Left ventricle myocardium superior (tissue), 1 donor: ENCODE measurements at regions not wholly inside any gene's neighbourhood (a gene's known extent, or its start where the extent isn't known, plus 50 kb on each side); places are given as distances from the start of the nearest gene placed in this dataset.
"Not testable (repeated sequence)": the region's sequence is repeated elsewhere in the genome, so short reads cannot be mapped to it uniquely, and the experiment has no call there.

Experiments used
- ATAC-seq: fragments of 200-7000 bp; cut with Tn5 transposase; one replicate; pipeline ENCODE4 v1.9.1; 2020; ENCODE audit warnings: mild to moderate bottlenecking, moderate library complexity
- DNase-seq: peaks from one replicate; pipeline ENCODE4 v3.0.0-alpha.2; 2020
- intact Hi-C: fragments of 100-400 bp; cut with micrococcal nuclease; formaldehyde crosslinking; loops from one replicate; pipeline ENCODE4 v1.11.0; 2022
- donor health status: DM: no; HTN: yes; CAD: no; lungs with severe emphysema.

DNA sequence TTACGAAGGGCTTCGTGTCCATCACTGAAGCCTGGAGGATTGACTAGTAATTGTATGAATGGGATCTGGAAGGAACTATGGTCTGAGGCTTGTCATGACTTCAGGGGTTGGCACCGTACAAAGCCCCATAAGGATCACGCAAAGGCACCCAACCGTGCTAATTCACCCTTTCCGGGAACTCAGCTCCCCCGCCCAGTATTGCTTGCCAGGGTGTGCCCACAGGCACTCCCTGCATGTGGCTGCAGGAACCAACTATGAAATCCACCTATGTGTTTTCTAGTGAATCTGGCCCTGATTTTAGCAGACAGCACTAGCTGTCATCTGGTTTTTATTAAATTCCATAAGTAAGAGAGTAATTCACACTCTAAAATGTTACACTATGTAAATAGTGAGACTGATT, 139.2 kb downstream of the TM2D1 start:
- intact Hi-C loops: loop anchor here (10.0 kb wide), 1 partner anchor 531 kb away; no protein-coding TSS in a partner anchor
- no peak for DNase-seq
- ATAC-seq: no peak

DNA sequence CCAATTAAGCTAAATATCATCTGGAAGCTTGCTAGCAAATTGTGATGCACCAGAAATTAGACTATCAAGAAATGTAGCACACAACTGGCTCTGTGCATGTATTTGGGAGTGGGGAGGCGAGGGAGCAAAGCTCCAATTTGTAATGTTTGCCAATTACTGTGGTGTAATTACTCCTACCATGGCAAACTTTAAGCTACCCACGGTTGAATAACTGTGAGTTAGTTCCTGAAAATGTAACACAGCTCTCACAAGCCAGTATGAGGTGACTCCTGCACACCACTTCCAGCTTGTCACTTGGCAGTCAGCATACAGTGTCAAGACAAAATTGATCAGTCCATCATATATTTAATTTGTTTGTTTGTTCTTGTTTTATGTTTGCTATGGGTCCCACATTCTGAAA, 141.2 kb downstream of the TM2D1 start:
- intact Hi-C loops: loop anchor here (10.0 kb wide), 1 partner anchor 529 kb away; no protein-coding TSS in a partner anchor
- DNase-seq: no peak
- no peak for ATAC-seq

DNA sequence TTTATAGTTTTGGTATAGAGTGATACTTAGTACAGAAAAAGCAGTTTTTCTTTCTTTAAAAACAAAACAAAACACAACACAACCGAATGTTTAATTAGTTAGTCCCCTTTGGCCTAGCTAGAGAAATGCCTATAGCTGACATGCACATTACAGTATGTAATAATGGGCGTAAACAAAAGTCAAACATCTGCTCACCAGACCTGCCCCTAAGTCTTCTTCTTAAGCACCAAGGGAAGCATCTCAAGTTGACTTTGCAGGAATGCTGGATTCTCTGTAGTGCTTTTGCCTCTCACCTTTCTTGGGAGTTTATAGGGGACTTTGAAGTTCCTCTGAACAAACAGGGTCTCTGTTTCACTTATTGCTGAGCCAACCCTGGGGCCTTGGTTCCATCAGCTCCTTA, 143.7 kb downstream of the TM2D1 start:
- intact Hi-C loops: loop anchor here (10.0 kb wide), 1 partner anchor 526 kb away; no protein-coding TSS in a partner anchor
- DNase-seq: no peak

DNA sequence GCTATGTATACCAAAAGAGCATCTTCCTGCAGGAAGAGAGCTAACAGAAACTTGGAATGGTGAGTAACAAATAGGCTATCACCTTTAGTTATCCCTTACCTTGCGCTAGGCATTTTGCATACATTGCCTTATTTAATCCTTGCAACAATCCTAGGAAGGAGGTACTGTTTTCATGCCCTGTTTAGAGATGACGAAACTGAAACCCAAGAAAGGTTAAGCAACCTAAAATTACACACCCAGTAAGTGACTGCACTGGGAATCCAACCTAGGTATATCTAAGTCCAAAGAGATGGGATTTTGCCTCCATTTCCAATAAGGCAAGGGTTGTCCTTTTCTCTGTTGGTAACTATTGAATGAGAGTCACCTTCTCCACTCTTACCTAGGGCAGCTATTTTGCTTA, 144.5 kb downstream of the TM2D1 start:
- no peak for ATAC-seq
- intact Hi-C loops: loop anchor here (10.0 kb wide), 1 partner anchor 526 kb away; no protein-coding TSS in a partner anchor
- no peak for DNase-seq

More for the DNA sequence above, 143.7 kb downstream of the TM2D1 start:
- ATAC-seq: no peak

DNA sequence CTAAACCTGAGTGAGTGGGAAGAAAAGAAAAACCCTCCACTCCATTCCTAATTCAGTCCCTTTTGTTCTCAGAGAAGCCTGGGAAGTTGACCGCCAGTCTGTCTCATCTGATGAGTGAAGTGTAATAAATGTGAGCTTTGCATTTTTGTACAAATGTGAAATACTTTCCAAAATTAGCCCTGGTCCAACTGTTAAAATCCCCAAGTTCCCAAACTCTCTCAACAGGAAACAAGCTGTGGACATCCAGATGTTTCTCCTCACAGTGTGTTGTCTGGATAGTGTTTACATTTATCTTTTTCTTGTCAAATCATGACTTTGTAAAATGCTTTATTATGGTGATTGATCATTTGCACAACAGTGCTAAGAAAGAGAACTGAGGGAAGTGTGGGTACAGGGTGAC, 145.1 kb downstream of the TM2D1 start:
- intact Hi-C loops: loop anchor here (10.0 kb wide), 1 partner anchor 525 kb away; no protein-coding TSS in a partner anchor
- ATAC-seq (peak; percentile 60), DNase-seq (no peak)

DNA sequence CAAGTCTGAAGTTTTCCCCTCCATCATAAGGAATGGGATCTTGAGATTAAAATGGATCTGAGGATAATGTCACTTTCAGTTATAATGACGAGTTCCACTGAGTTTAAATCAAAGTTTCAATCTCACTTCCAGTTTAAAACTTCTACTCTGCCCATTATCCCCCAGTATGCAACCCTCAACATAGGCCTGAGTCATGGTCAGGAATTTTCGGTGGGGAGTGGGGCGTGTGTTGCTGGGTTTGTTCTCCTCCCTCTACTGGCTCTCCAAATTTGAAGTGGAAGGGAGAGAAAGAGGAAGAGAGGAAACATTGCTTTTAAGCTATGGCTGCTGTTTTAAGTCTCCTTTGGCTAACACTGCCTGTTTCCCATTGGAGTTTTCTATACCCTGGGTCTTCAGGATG, 152.9 kb downstream of the TM2D1 start:
- intact Hi-C loops: no loop called here
- DNase-seq (no peak), ATAC-seq (no peak)

DNA sequence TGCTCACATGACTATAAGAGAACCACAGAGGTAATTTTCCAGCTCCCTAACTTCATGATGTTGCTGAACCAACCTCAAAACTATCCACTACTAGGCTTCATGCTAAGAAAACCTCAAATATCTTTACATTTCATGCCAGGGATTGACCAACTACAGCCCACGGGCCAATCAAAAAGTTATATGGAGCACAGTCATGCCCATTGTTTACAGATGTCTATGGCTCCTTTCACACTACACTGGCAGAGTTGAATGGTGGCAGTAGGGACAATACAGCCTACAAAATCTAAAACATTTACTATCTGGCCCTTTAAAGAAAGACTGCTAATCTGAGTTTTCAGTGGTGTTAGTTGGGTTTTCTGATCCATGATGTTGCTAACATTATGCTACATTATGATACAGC, 154.8 kb downstream of the TM2D1 start:
- ATAC-seq (no peak), DNase-seq (no peak)
- intact Hi-C loops: no loop called here

DNA sequence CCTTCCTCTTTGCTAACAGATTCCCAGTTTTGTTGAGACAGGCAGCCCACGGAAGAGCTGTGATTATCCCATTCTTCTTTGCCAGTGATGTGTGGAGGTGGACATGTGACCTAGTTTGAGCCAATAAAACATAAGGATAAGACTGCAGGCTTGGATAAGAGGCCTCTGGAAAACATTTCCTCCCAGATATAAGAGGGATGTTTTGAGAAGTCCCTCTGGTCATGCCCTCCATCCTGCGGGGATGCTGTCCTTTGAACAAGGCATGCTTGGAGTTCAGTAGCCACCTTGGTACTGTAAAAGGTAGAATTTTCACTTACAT, 155.7 kb downstream of the TM2D1 start:
- ATAC-seq (no peak), DNase-seq (no peak)
- intact Hi-C loops: no loop called here

DNA sequence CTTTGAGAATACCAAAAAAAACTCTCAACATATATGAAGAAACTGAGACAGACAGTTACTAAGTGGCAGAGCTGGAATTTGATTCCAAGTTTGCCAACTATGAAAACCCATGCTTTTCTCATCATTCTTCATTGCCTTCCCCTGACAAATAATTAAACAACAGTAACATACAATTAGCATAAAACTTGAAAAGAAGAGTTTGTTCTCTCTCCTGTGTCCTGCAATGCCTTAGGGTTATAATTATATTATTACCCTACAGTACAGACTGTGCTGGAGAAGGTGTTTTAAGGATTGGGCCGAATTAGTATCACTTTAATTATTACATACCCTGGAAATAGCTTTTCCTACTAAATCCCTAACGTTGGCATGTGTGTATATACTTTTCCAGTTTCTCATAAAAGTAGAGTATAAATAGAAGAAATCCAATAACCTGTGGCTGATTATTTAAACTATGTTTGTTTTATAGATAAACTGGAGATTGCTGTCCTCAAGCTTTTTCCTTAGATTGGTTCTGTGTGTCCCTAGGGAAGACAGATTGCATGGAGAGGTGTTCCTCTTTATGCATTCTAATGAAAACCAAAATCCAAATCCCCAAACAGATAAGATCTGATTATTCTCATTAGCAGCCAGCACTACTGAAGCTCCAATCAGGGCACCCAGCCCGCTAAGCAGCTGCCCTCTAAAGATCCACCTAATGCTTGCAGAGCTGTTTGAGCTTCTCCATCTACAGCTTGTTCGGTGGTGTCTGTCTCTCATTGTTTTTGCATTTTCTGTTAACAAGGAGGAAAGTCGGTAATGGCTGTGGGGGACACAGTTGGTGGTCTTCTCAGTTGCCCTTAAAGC, 156.3 kb downstream of the TM2D1 start:
- intact Hi-C loops: no loop called here
- DNase-seq (no peak), ATAC-seq (no peak)

DNA sequence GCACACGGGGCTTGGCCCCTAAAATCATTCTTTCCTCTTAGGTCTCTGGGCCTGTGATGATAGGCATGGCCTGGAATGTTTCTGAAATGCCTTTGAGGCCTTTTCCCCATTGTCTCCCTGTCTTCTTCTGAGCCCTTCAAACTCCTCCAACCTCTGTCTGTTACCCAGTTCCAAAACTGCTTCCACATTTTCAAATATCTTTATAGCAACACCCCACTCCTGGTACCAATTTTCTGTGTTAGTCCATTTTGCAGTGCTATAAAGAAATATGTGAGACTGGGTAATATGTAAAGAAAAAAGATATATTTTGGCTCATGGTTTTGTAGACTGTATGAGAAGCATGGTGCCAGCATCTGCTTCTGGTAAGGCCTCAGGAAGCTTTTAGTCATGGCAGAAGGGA, 158.8 kb downstream of the TM2D1 start:
- DNase-seq: no peak
- intact Hi-C loops: no loop called here
- ATAC-seq: no peak

DNA sequence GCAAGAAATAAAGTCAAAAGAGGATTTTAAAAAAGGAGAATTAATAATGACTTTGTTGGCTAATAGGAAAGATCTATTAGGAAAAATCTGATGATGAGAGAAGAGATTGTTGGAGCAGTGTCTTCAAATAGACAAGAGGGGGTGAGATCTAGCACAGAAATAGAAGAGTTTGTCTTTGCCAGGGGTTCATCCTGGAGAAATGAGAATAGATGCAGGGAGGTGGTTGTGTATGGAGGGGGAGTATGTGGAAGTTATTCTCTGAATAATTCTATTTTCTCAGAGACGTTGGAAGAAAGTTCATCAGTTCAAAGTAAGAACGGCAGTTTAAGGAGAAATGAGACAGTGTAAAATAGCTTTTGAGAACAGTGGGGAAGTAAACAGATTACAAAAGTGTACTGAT, 161.3 kb downstream of the TM2D1 start:
- DNase-seq: no peak
- intact Hi-C loops: no loop called here
- ATAC-seq: no peak

DNA sequence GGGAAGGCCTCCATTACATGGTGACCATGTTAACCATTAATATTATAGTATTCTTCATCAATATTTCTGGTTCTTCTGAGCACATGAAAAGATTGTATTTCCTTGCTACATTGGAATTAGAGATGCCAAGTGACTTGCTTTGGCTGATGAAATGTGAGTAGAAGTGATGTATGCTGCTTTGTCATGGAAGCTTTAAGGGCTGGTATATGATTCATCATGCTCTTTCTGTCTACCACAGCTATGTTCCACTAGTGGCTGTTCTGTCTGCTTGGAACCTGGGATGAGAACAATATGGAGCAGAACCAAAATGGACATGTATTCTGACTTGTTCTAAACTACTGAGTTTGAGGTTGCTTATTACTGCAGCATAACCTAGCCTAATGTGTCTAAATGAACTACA, 163.3 kb downstream of the TM2D1 start:
- intact Hi-C loops: no loop called here
- ATAC-seq: no peak

DNA sequence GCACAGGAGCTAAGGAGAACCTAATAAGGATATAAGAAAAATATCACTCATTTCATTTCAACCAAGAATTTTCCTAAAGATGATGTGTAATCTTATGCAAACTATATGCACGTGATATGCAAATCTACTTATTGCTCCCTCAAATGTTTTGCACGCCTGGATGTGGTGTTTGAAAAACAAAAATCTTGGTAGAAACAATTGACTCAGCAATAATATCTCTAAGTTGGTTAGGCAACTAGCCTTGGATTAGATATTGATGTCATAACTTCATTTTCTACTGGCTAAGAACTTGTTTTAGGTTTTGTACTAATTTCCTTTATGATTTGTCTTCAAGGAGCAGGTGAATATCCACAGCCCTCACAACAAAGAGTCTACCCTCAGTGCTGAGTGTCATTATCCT, 164.6 kb downstream of the TM2D1 start:
- intact Hi-C loops: no loop called here
- DNase-seq (no peak), ATAC-seq (no peak)

More for the DNA sequence above, 163.3 kb downstream of the TM2D1 start:
- no peak for DNase-seq

DNA sequence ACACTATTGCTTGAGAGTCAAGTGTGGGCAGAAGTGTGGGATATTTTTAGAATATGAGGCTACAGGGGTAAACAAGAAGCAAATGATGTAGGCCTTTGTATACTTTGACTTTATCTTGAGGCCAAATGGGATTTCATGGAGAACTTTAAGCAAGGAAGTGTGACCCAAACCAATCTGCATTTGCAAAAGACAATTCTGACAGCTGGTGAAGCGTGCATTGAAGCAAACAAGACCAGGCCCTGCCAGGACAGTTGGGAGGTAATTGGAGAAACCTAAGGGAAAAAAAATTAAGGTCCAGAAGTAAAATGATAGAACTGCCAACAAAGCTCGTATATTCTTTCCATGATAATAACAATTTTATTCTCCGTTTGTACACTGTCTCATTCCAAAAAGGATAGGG, 168.3 kb downstream of the TM2D1 start:
- intact Hi-C loops: no loop called here
- DNase-seq (no peak), ATAC-seq (peak; percentile 50)

DNA sequence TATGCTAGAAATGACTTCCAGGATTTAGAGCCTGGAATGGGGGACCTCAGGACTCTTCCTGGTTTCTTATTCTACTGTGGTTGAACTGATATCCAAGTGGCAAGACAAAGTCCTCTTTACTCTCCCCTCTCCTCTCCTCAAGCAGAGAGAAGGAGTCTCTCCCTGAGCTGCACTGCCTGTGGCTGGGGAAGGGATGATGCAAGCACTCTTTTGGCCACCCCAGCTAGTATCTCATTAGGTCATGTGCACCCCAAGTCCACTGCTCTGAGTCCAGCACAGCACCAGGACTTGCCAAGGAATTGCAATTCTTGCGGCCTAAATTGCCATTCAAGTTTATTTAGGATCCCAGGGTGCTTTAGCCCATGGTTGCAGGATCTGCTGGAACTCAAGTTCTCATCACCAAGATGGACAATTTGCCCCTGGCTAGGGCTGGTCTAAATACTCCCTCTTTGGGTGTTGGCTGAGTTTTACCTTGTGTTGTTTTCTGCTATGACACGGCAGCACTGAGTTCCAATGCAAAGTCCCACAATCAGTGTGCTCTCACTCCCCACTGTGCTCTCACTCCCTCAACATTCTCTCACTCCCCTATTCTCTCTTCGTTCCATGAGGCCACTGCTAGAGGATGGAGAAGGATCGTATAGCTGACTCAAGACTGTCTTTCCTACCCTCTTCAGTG, 172.2 kb downstream of the TM2D1 start:
- no peak for DNase-seq
- intact Hi-C loops: no loop called here
- no peak for ATAC-seq

DNA sequence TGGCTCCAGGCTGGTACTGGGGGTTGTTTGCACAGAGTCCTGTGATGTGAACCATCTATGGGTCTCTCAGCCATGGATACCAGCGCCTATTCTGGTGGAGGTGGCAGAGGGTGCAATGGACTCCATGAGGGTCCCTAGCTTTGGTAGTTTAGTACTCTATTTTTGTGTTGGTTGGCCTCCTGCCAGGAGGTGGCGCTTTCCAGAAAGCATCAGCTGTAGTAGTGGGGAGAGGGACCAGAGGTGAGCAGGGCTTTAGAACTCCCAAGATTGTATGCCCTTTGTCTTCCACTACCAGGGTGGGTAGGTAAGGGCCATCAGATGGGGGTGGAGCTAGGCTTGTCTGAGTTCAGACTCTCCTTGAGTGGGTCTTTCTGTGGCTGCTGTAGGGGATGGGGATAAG, 177.6 kb downstream of the TM2D1 start:
- ATAC-seq, intact Hi-C loops: not testable (repeated sequence)
- DNase-seq: peak; percentile 28

DNA sequence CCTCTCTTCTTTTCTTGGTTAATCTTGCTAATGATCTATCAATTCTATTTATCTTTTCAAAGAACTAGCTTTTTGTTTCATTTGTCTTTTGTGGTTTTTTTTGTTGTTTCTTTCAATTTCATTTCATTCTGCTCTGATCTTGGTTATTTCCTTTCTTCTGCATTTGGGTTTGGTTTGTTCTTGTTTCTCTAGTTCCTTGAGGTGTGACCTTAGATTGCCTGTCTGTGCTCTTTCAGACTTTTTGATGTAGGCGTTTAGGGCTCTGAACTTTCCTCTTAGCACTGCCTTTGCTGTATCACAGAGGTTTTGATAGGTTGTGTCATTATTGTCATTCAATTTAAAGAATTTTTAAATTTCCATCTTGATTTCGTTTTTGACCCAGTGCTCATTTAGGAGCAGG, 180.1 kb downstream of the TM2D1 start:
- intact Hi-C loops, ATAC-seq, DNase-seq: not testable (repeated sequence)

DNA sequence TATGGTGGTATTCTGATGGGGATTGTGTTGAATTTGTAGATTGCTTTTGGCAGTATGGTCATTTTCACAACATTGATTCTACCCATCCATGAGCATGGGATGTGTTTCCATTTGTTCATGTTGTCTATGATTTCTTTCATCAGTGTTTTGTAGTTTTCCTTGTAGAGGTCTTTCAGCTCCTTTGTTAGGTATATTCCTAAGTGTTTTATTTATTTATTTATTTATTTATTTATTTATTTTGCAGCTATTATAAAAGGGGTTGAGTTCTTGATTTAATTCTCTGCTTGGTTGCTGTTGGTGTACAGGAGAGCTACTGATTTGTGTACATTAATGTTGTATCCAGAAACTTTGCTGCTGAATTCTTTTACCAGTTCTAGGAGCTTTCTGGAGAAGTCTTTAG, 181.4 kb downstream of the TM2D1 start:
- ATAC-seq, intact Hi-C loops, DNase-seq: not testable (repeated sequence)

DNA sequence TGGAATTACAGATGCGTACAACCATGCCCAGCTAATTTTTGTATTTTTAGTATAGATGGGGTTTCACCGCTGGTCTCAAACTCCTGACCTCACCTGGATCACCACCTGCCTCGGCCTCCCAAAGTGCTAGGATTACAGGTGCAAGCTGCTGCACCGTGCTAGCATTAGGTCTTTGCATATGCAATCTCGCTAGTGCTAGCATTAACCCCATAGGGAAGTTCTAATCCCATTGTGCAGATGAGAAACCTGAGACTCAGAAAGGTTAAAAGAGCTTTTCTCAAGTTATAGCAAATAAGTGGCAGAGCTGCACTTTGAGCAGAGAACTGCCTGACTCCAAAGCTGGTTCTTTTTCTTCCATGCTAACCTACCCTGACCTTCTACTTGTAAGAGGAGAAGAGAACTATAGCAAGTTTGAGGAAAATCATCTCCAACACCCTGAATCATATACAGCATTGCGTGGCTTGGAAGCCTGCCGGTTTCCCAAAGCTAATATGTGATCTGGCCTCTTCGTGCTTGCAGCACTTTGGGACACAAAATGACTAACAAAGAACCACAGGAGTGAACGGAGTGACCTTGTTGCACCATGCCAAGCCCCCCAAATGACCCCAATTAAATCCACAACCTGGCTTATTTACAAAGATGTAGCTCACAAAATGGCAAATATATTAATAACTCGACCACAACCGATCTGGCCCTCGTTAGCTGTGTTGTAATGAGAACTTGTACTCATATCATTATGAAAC, 185.1 kb downstream of the TM2D1 start:
- intact Hi-C loops: no loop called here
- ATAC-seq (no peak), DNase-seq (no peak)

DNA sequence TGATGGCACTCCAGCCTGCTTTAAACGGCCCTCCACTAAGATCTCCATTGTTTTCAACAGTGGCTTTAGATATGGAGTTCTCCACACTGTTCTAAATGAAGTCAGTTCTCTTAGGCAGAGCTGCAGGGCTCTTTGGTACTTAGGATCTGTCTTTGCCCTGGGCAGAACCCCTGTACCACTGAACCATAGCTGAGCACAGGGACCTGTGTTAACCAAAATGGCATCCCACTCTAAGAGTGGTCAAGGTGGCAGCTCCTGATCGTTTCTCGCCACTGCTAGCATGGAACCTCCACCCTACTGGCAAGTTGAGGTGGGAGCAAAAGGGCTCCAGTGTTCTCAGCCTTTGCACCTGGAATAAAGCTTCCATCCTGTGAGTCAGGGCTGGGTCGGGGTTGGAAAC, 186.7 kb downstream of the TM2D1 start:
- ATAC-seq (no peak), DNase-seq (no peak)
- intact Hi-C loops: no loop called here
